Type B pancreatic cell (in vitro differentiated cells): ENCODE measurements at regions not wholly inside any gene's neighbourhood (a gene's known extent, or its start where the extent isn't known, plus 50 kb on each side); places are given as distances from the start of the nearest gene placed in this dataset.

ENCODE experiments used
- DNase-seq: peaks from one replicate; pipeline ENCODE4 v3.0.0; 2021; ENCODE audit warnings: mixed read lengths; ENCODE audit not compliant: unreplicated experiment; ENCODE audit errors: extremely low spot score
- H3K27ac Mint-ChIP-seq: 2 replicates; pipeline ENCODE4 v1.8.0; 2021; ENCODE audit warnings: mild to moderate bottlenecking, mixed read lengths
- H3K27me3 Mint-ChIP-seq: 2 replicates; pipeline ENCODE4 v1.8.0; 2021; ENCODE audit warnings: mixed read lengths
- H3K36me3 Mint-ChIP-seq: 2 replicates; pipeline ENCODE4 v1.8.0; 2021; ENCODE audit warnings: mixed read lengths
- H3K4me1 Mint-ChIP-seq: one replicate; pipeline ENCODE4 v1.8.0; 2021; ENCODE audit warnings: mixed read lengths; ENCODE audit not compliant: unreplicated experiment
- H3K4me3 Mint-ChIP-seq: 2 replicates; pipeline ENCODE4 v1.8.0; 2021; ENCODE audit warnings: mild to moderate bottlenecking, mixed read lengths
- H3K9me3 Mint-ChIP-seq: 2 replicates; pipeline ENCODE4 v1.8.0; 2021; ENCODE audit warnings: mixed read lengths
- TF ChIP-seq, protein P1 (sequence below): fragments of 200-600 bp; sonication (generic); conservative IDR thresholded peaks from 2 replicates; pipeline ENCODE4 v1.5.0; 2021; ENCODE audit warnings: antibody characterized with exemption, mild to moderate bottlenecking

DNA sequence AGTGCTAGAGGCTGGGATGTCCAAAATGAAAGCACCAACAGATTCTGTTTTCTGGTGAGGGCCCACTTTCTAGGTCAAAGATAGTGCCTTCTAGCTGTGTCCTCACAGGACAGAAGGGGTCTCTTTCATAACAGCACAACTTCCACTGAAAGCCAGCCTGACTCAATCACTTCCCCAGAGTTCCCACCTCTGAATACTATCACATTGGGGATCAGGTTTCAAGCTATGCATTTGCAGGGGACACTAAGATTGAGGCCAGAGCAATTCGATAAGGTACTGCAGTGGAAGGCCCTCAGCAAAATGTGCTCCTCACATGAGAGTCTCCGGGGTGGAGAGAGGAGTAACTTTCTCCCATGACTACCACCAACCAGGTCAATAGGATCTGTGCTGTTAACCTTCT lies 1501.5 kb downstream of the EFNB2 start:
- DNase-seq: no peak
- TF ChIP-seq, protein P1, sequence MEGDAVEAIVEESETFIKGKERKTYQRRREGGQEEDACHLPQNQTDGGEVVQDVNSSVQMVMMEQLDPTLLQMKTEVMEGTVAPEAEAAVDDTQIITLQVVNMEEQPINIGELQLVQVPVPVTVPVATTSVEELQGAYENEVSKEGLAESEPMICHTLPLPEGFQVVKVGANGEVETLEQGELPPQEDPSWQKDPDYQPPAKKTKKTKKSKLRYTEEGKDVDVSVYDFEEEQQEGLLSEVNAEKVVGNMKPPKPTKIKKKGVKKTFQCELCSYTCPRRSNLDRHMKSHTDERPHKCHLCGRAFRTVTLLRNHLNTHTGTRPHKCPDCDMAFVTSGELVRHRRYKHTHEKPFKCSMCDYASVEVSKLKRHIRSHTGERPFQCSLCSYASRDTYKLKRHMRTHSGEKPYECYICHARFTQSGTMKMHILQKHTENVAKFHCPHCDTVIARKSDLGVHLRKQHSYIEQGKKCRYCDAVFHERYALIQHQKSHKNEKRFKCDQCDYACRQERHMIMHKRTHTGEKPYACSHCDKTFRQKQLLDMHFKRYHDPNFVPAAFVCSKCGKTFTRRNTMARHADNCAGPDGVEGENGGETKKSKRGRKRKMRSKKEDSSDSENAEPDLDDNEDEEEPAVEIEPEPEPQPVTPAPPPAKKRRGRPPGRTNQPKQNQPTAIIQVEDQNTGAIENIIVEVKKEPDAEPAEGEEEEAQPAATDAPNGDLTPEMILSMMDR: no peak

DNA sequence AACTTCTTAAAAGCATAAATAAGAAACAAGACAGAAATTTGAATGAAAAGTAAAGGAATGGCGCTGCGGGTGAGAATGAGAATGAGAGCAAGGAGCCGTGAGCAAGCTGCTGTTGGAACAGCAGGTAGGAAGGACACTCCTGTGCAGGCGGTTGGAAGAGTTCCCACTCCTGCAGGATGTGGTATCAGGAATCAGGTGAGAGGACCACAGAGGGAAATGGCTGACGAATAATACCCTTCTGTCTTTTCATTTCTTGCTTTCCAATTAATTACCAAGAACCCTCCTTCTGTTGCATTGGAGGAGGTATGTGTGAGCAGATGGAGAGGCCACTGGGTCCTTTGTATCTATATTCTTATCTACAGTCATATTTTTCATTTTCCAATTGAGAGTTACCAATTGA lies 1504.2 kb downstream of the EFNB2 start:
- H3K27ac Mint-ChIP-seq: no peak overlapping the region

More for the DNA sequence above, 1501.5 kb downstream of the EFNB2 start:
- no peak overlapping the region for H3K27ac Mint-ChIP-seq
- H3K36me3 Mint-ChIP-seq: no peaks in the 10 kb centered on the region
- no peaks in the 10 kb centered on the region for H3K9me3 Mint-ChIP-seq
- H3K4me1 Mint-ChIP-seq: no peaks in the 10 kb centered on the region
- H3K4me3 Mint-ChIP-seq: no peak overlapping the region
- no peaks in the 10 kb centered on the region for H3K27me3 Mint-ChIP-seq

DNA sequence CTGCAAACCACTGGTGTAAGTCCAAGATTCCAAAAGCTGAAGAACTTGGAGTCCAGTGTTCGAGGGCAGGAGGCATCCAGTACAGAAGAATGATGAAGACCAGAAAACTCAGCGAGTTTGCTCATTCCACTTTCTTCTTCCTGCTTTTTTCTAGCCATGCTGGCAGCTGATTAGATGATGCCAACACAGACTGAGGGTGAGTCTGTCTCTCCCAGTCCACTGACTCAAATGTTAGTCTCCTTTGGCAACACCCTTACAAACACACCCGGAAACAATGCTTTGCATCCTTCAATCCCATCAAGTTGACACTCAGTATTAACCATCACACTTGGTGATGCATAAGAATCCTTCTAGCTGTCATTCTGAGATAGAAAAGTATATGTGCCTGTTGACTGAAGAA lies 1504.6 kb downstream of the EFNB2 start:
- no peaks in the 10 kb centered on the region for H3K27me3 Mint-ChIP-seq
- TF ChIP-seq, protein P1: no peak
- DNase-seq: no peak
- H3K36me3 Mint-ChIP-seq: no peaks in the 10 kb centered on the region
- no peak overlapping the region for H3K4me3 Mint-ChIP-seq
- no peaks in the 10 kb centered on the region for H3K4me1 Mint-ChIP-seq
- no peak overlapping the region for H3K27ac Mint-ChIP-seq
- no peaks in the 10 kb centered on the region for H3K9me3 Mint-ChIP-seq

More for the DNA sequence above, 1504.2 kb downstream of the EFNB2 start:
- Mint-ChIP-seq H3K36me3 (no peaks in the 10 kb centered on the region), H3K9me3 (no peaks in the 10 kb centered on the region), H3K4me1 (no peaks in the 10 kb centered on the region), H3K4me3 (no peak overlapping the region), H3K27me3 (no peaks in the 10 kb centered on the region)
- TF ChIP-seq, protein P1: no peak
- no peak for DNase-seq

DNA sequence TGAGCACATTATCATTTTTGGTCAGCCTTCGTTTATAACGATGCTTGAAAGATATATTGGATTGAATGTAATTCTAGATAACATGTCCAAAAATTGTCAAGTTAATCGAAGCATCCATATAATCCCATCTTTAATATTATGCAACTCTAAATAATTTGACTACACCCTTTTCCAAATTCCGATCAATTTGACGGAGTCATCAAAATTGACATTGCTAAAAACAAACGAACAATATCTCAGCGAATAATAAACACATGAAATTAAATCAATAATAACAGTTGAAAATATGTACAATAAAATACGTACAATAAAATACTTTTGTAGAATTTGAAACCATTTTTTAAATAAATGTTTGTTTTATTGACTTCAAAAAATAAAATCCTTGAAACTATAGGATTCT lies 1516.4 kb downstream of the EFNB2 start:
- Mint-ChIP-seq H3K27ac (no peak overlapping the region), H3K4me1 (peaks cover 9% of the 10 kb centered on the region), H3K36me3 (no peaks in the 10 kb centered on the region), H3K9me3 (no peaks in the 10 kb centered on the region), H3K4me3 (no peak overlapping the region), H3K27me3 (no peaks in the 10 kb centered on the region)
- no peak for DNase-seq
- TF ChIP-seq, protein P1: no peak

DNA sequence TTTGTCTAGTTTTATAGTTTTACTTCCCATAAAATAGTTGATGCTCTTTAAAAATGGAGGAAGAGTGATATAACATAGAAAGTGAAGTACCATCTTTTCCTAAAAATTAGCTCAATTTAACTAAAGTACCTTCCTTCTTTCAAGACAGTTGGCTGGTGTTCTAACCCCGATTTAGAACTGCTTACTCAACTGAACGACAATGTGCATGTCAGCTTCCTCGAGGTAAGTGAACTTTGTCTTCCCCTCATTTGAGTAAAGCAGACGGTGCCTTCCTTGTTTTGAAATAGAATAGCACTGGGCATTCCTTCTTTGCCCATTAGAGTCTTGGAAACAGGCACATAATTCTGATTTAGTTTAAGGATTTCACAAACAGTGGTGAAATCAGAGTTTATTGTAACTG lies 1519.2 kb downstream of the EFNB2 start:
- no peak for DNase-seq
- Mint-ChIP-seq H3K4me1 (peaks cover 9% of the 10 kb centered on the region), H3K27me3 (no peaks in the 10 kb centered on the region), H3K4me3 (no peak overlapping the region), H3K36me3 (no peaks in the 10 kb centered on the region), H3K27ac (no peak overlapping the region), H3K9me3 (no peaks in the 10 kb centered on the region)
- TF ChIP-seq, protein P1: no peak

DNA sequence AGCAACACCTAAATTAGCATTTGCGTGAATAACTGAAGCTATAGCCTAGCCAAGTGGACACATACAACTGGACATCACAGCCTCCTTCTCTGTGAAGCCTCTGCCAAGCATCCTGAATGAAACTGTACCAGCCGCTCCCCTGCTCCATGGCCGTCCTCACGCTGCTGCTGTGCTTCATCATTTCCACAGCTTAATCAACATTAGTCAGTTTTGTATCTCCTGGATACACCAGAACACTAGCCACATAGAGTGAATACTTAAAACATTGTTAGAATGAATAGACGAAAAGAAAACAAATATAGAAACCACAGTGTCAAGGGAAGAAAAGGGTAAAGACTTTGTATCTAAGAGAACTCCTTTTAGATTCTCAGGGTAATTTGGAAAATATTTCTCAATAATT lies 1526.9 kb downstream of the EFNB2 start:
- Mint-ChIP-seq H3K9me3 (no peaks in the 10 kb centered on the region), H3K36me3 (no peaks in the 10 kb centered on the region), H3K27me3 (no peaks in the 10 kb centered on the region), H3K27ac (no peak overlapping the region), H3K4me1 (no peaks in the 10 kb centered on the region), H3K4me3 (no peak overlapping the region)
- no peak for DNase-seq
- TF ChIP-seq, protein P1: no peak
